A172 (cell line): ENCODE measurements at regions not wholly inside any gene's neighbourhood (a gene's known extent, or its start where the extent isn't known, plus 50 kb on each side); places are given as distances from the start of the nearest gene placed in this dataset.
"Not testable (repeated sequence)": the region's sequence is repeated elsewhere in the genome, so short reads cannot be mapped to it uniquely, and the experiment has no call there.

Experiments used
- DNase-seq: peaks from one replicate; pipeline ENCODE4 v3.0.0-alpha.2; 2015; ENCODE audit warnings: low spot score

- peak; percentile 27 for DNase-seq
Measured at GRCh38 chr9:117649126-117649525, 55.1 kb upstream of the TLR4 start.

GRCh38 chr9:117644932-117645636 lies 59.1 kb upstream of the TLR4 start:
- no peak for DNase-seq

DNA sequence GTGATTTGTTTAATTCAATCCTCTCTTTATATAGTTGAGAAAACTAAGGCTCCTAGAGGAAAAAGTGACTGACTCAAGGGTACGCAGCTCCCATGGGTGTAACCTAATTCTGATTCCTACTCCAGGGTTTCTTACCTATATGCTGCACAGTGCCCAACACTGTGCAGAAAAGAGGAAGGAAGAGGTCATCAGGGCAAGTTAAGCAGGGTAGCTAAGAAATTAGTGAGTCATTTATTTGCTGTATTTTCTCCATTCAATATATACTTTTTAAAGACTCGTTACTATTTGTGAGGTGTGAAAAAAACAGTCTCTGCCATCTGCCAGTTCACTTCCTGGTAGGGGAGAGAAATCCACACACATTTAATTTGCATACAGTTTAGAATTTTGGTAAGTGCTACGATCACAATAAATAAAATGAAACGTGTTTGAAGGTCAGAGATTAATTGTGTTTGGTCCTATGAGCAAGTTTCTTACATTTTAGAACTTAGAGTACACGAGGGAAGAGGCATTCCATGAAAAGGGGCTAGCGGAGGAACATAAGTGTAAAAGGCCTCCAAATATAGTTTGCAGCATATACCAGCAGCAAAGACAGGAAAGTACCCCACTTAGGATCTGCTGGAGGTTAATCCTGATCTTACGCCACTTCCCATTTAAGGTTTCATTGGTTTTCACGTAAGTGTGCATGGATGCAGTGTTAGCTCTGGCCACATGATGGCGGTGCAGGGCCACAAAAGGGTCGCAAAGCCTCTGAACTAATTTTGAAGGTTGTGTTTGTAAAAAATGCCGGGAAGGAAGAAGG lies 59.9 kb upstream of the TLR4 start:
- DNase-seq: peak; percentile 62

GRCh38 chr9:117643288-117643654 lies 60.9 kb upstream of the TLR4 start:
- DNase-seq: no peak

DNA sequence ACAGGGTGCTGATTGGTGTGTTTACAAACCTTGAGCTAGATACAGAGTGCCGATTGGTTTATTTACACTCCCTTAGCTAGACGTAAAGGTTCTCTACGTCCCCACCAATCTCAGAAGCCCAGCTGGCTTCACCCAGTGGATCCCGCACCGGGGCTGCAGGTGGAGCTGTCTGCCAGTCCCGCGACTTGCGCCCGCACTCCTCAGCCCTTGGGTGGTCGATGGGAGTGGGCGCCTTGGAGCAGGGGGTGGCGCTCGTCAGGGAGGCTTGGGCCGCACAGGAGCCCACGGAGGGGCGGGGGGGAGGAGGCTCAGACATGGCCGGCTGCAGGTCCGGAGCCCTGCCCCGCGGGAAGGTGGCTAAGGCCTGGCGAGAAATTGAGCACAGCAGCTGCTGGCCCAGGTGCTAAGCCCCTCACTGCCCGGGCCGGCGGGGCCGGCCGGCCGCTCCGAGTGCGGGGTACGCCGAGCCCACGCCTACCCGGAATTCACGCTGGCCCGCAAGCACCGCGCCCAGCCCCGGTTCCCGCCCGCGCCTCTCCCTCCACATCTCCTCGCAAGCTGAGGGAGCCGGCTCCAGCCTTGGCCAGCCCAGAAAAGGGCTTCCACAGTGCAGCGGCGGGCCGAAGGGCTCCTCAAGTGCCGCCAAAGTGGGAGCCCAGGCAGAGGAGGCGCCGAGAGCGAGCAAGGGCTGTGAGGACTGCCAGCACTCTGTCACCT lies 61.5 kb upstream of the TLR4 start:
- not testable (repeated sequence) for DNase-seq

DNA sequence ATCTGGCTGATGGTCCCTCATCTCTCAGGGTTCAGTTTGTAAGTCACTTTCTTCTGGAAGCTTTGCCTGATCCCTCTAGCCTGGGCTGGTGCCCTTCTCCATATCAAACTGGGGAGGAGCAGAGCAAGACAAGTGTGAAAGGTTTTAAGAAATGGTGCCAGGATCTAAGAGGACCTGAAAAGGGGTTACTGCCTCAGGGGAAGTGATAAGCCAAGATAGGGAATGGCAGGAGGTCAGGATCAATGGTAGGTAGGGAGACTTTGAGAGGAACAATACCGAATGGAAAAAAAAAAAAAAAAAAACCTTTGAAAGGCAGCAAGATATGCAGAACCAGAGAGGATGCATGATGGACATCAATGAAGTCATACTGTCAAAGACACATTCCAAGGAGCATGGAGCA lies 67.5 kb upstream of the TLR4 start:
- DNase-seq: no peak

- no peak for DNase-seq
Measured at GRCh38 chr9:117625154-117625553, 79.0 kb upstream of the TLR4 start.

DNA sequence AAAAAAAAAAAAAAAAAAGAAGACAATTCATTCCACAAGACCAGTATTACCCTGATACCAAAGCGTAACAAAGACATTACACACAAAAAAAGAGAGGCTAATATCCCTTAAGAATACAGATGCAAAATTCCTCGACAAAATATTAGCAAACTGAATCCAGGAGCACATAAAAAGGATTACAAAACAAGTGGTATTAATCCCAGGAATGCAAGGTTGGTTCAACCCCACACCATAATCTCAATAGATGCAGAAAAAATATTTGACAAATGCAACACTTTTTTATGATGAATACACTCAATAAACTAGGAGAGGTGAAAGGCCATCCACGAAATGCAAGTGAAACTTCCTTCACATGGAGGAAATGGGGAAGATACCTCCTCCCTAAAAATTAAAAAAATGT lies 80.1 kb upstream of the TLR4 start:
- no peak for DNase-seq

DNA sequence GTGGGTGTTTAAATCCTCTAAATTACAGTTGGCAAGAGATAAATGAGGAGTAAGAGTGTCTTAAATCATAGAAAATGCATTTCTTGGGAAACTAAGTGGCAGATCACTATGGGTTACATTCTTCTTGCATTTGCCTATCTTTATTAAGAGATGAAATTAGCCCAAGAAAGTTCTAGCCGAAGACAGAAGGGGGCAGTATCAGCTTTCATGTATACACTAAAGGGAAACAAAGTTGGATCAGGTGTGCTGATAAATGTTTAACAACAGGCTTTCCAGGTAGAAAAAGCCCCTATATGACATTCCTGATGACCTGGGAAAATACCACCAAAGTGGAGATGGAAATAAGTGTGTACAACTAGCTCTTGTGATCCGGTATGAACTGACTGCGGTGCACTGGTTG lies 81.9 kb upstream of the TLR4 start:
- no peak for DNase-seq

- DNase-seq: no peak
Measured at GRCh38 chr9:117616431-117616831, 87.8 kb upstream of the TLR4 start.

DNA sequence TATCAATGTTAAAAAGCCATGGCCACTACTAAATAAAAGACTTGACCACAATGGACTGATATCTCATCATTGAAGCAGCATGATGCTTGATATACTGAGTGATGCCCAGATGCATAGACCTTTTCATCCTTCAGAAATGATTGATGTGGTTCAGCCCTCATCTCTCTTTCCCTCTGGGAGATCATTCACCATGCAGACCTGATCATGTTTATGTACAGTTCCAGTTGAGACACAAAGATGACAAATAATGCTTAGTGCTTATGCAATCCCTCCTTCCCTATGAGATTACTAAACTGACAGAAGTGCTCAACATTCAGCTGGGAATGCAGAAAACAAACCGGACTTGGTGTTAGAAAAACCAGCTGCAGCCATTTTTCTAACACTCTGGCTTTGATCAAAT lies 91.9 kb upstream of the TLR4 start:
- no peak for DNase-seq

GRCh38 chr9:117597977-117598376 lies 106.2 kb upstream of the TLR4 start:
- DNase-seq: no peak

DNA sequence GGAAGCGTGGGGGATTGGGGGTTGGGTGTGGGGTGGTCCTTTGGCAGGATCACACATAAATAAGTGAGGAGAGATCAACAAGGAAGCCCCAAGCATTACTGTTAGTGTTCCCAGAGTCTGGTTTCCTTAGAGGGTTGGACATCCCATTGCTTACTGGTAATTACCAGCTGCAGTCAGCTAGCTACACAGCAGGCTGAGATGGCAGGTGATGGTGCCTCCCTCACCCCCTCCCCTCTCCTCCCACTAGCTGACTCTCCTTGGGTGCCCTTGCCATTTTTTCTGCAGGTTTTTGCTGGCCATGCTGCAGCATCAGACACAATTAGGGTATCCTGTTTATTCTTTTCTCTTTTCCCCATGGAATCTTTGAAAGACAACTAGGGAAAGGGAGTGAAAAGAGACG lies 107.5 kb upstream of the TLR4 start:
- DNase-seq: no peak

GRCh38 chr9:117595650-117596049 lies 108.6 kb upstream of the TLR4 start:
- no peak for DNase-seq

DNA sequence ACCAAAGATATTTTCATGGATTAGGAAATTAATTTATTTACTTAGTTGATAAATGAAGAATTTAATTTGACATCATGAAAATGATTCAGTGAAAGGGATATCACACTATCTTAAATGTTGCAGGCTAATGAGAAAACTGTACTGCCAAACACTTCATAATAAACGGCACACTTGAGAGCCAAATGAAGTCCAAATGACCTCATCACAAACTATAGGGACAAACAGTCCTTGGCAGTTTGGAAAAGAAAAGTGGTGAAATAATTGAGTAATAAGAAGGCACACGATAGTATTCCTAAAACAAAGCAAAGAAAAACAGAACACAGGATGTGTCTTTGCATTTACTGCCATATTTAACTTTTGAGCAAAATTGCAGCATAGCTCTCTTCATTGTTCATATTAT lies 116.9 kb upstream of the TLR4 start:
- DNase-seq: no peak

DNA sequence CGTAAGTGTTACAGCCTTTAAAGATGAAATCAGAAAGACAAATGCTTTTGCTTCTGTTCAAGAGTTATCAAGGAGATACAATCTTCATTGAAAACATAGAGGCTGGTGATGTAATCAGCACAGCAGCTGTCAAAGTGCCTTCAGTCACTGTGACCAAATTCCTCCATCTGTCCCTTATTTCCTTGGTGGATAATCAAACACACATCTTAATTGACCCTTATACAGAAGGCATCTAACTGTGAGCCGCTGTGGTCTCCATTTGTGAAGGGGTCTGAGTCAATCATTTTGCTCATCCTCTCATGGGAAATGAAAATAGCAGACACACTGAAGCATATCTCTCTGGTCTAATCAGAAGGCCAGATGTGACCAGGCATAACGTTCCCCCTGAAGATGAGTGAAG lies 130.1 kb upstream of the TLR4 start:
- DNase-seq: no peak

GRCh38 chr9:117564839-117565238 lies 139.4 kb upstream of the TLR4 start:
- DNase-seq: no peak

DNA sequence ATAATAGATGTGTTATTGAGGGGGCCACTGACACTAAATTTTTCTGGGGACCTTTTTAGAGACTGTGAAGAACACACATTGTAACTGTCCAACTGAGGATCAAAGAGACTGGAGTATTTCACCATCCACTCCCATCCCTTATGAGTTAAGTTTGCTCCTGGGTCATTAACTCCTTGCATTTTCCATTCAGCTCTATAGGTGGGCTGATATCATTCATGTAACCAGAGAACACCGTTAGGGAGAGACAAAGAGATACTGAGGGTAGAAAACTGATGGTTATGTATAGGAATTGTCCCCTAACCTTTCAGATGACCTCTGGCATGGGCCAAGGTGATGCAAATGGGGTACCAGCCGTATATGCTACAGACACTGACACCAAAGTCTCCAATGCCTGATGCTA lies 142.4 kb upstream of the TLR4 start:
- DNase-seq: no peak

GRCh38 chr9:117555964-117556629 lies 141.2 kb upstream of the ASTN2 start:
- peak; percentile 18 for DNase-seq

GRCh38 chr9:117552811-117553210 lies 138.0 kb upstream of the ASTN2 start:
- no peak for DNase-seq

GRCh38 chr9:117551171-117551570 lies 136.3 kb upstream of the ASTN2 start:
- no peak for DNase-seq

DNA sequence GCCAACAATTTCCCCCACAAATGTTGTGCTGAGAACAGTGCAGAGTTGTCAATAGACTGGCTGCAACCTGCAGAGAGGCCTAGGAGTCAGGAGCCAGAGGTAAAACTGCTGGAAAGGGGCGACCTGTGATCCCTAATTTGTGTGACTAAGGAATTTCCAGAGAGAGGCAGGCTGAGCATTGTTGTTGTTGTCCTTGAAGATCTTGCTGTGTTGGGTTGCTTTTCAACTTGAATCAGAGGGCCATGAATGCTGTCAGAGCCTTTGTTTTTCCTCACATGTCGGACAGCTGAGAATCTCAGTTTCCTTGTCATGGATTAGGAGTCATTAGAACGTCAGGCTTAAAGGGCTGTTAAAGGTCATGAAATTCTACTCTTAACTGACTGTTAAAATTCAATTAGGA lies 134.6 kb upstream of the ASTN2 start:
- DNase-seq: no peak
